AG08395 (cell line): ENCODE measurements at regions not wholly inside any gene's neighbourhood (a gene's known extent, or its start where the extent isn't known, plus 50 kb on each side); places are given as distances from the start of the nearest gene placed in this dataset.
"Not testable (repeated sequence)": the region's sequence is repeated elsewhere in the genome, so short reads cannot be mapped to it uniquely, and the experiment has no call there.

Experiments used
- DNase-seq: peaks from one replicate; pipeline ENCODE4 v3.0.0; 2012; ENCODE audit warnings: mixed read lengths, low spot score

- DNase-seq, result no peak
Observed at GRCh38 chr2:161063946-161064306, 96.3 kb upstream of the TANK start.

GRCh38 chr2:161067846-161068350 is 92.3 kb upstream of the TANK start:
- DNase-seq, result no peak

GRCh38 chr2:161068670-161069069 is 91.6 kb upstream of the TANK start:
- peak; percentile 12 for DNase-seq

GRCh38 chr2:161070693-161071479 is 89.3 kb upstream of the TANK start:
- DNase-seq, result no peak

GRCh38 chr2:161072436-161072835 is 87.8 kb upstream of the TANK start:
- DNase-seq, result not testable (repeated sequence)

- DNase-seq, result no peak
Observed at GRCh38 chr2:161075701-161076100, 84.5 kb upstream of the TANK start.

GRCh38 chr2:161076936-161077335 is 83.3 kb upstream of the TANK start:
- DNase-seq, result no peak

- peak; percentile 41 for DNase-seq
Observed at GRCh38 chr2:161077367-161078210, 82.6 kb upstream of the TANK start.

- no peak for DNase-seq
Observed at GRCh38 chr2:161078211-161078539, 82.1 kb upstream of the TANK start.

GRCh38 chr2:161085149-161085548 is 75.1 kb upstream of the TANK start:
- DNase-seq, result no peak

- DNase-seq, result no peak
Observed at GRCh38 chr2:161088658-161089350, 71.4 kb upstream of the TANK start.

- DNase-seq, result no peak
Observed at GRCh38 chr2:161090411-161090810, 69.8 kb upstream of the TANK start.

GRCh38 chr2:161095314-161095713 is 64.9 kb upstream of the TANK start:
- DNase-seq, result no peak

GRCh38 chr2:161096336-161096735 is 63.9 kb upstream of the TANK start:
- DNase-seq, result no peak

- no peak for DNase-seq
Observed at GRCh38 chr2:161097157-161097556, 63.1 kb upstream of the TANK start.

- DNase-seq, result no peak
Observed at GRCh38 chr2:161100211-161100895, 59.9 kb upstream of the TANK start.

GRCh38 chr2:161101406-161101805 is 58.8 kb upstream of the TANK start:
- no peak for DNase-seq

GRCh38 chr2:161102770-161103450 is 57.3 kb upstream of the TANK start:
- DNase-seq, result no peak

GRCh38 chr2:161103451-161103831 is 56.8 kb upstream of the TANK start:
- no peak for DNase-seq

- no peak for DNase-seq
Observed at GRCh38 chr2:161104054-161104553, 56.1 kb upstream of the TANK start.

GRCh38 chr2:161107265-161107664 is 53.0 kb upstream of the TANK start:
- DNase-seq, result no peak
